Neuronal stem cell (in vitro differentiated cells): ENCODE measurements at regions not wholly inside any gene's neighbourhood (a gene's known extent, or its start where the extent isn't known, plus 50 kb on each side); places are given as distances from the start of the nearest gene placed in this dataset.
A peak's percentile ranks its signal among the peaks of the same experiment; 100 is the strongest.

Experiments used
- DNase-seq: peaks from one replicate; pipeline ENCODE4 v3.0.0-alpha.2; 2013; ENCODE audit warnings: low spot score
- H2AFZ ChIP-seq: one replicate; pipeline ENCODE4 v1.6.1; 2013; ENCODE audit warnings: mild to moderate bottlenecking, low read length, inconsistent platforms
- H2AK5ac ChIP-seq: 2 replicates; pipeline ENCODE4 v1.6.1; 2013; ENCODE audit warnings: low read depth, mild to moderate bottlenecking, inconsistent platforms, low read length, moderate library complexity, mixed read lengths
- H2BK120ac ChIP-seq: 2 replicates; pipeline ENCODE4 v1.6.1; 2013; ENCODE audit warnings: low read depth, mild to moderate bottlenecking, inconsistent platforms, low read length, moderate library complexity, mixed read lengths
- H2BK12ac ChIP-seq: one replicate; pipeline ENCODE4 v1.6.1; 2013; ENCODE audit warnings: low read length, inconsistent platforms
- H2BK15ac ChIP-seq: 2 replicates; pipeline ENCODE4 v1.6.1; 2013; ENCODE audit warnings: mild to moderate bottlenecking, low read length, inconsistent platforms, mixed read lengths
- H2BK5ac ChIP-seq: one replicate; pipeline ENCODE4 v1.6.1; 2013; ENCODE audit warnings: inconsistent platforms, mild to moderate bottlenecking, low read length, moderate library complexity
- H3K14ac ChIP-seq: one replicate; pipeline ENCODE4 v1.6.1; 2013; ENCODE audit warnings: low read length, inconsistent platforms
- H3K18ac ChIP-seq: 2 replicates; pipeline ENCODE4 v1.6.1; 2013; ENCODE audit warnings: low read length, inconsistent platforms
- H3K23ac ChIP-seq: 2 replicates; pipeline ENCODE4 v1.6.1; 2013; ENCODE audit warnings: low read depth, mild to moderate bottlenecking, mixed read lengths, low read length, inconsistent platforms; ENCODE audit not compliant: poor library complexity
- H3K27ac ChIP-seq: replicated peaks from 3 replicates; pipeline ENCODE4 v1.5.1; 2013; ENCODE audit warnings: low read length, inconsistent platforms
- H3K27me3 ChIP-seq, 3 experiments: 2 replicates each; pipeline ENCODE4 v1.6.1; 2013; ENCODE audit warnings: low read length in 3 of 3, mild to moderate bottlenecking in 2 of 3, inconsistent platforms in 1 of 3, low read depth in 1 of 3, mixed read lengths in 1 of 3, moderate library complexity in 1 of 3; ENCODE audit not compliant: control insufficient read depth in 3 of 3, insufficient read depth in 3 of 3
- H3K36me3 ChIP-seq, 2 donors: replicated peaks in 1 of 2; 2 replicates each; pipeline ENCODE4 v1.6.1; 2013; ENCODE audit warnings: low read length in 2 of 2; ENCODE audit not compliant: control insufficient read depth in 2 of 2, insufficient read depth in 2 of 2
- H3K4ac ChIP-seq: 2 replicates; pipeline ENCODE4 v1.6.1; 2013; ENCODE audit warnings: inconsistent platforms, mild to moderate bottlenecking, low read length, moderate library complexity
- H3K4me1 ChIP-seq, 2 donors: 1 replicate in 1 of 2; 2 replicates in 1 of 2; pipeline ENCODE4 v1.6.1; 2013; ENCODE audit warnings: low read length in 2 of 2, low read depth in 1 of 2; ENCODE audit not compliant: control insufficient read depth in 2 of 2, insufficient read depth in 1 of 2
- H3K4me2 ChIP-seq: one replicate; pipeline ENCODE4 v1.6.1; 2013; ENCODE audit warnings: mild to moderate bottlenecking, low read length, inconsistent platforms; ENCODE audit not compliant: insufficient read depth, poor library complexity, severe bottlenecking
- H3K4me3 ChIP-seq, 2 donors: 2 replicates each; pipeline ENCODE4 v1.5.1; 2013; ENCODE audit warnings: low read length in 2 of 2, mild to moderate bottlenecking in 2 of 2, inconsistent platforms in 1 of 2, moderate library complexity in 1 of 2
- H3K79me1 ChIP-seq: one replicate; pipeline ENCODE4 v1.6.1; 2013; ENCODE audit warnings: low read depth, mild to moderate bottlenecking, inconsistent platforms, low read length, moderate library complexity
- H3K9ac ChIP-seq: one replicate; pipeline ENCODE4 v1.6.1; 2013; ENCODE audit warnings: mild to moderate bottlenecking, low read depth, low read length, inconsistent platforms; ENCODE audit not compliant: poor library complexity
- H3K9me3 ChIP-seq, 2 donors: replicated peaks in 1 of 2; 2 replicates each; pipeline versions ENCODE3 to v1.6.1; 2013; ENCODE audit warnings: low read length in 2 of 2, mild to moderate bottlenecking in 2 of 2, inconsistent platforms in 1 of 2, low read depth in 1 of 2, mixed read lengths in 1 of 2, moderate library complexity in 1 of 2; ENCODE audit not compliant: control insufficient read depth in 2 of 2, insufficient read depth in 1 of 2
- H4K8ac ChIP-seq: one replicate; pipeline ENCODE4 v1.6.1; 2013; ENCODE audit warnings: low read depth, mild to moderate bottlenecking, inconsistent platforms, low read length, moderate library complexity
- H4K91ac ChIP-seq: one replicate; pipeline ENCODE4 v1.6.1; 2013; ENCODE audit warnings: low read length, low read depth, mild to moderate bottlenecking, inconsistent platforms; ENCODE audit not compliant: poor library complexity
- WGBS, 2 donors: extraction: QIAGEN DNeasy Blood & Tissue Kit; methylation state at CpG; one replicate each; pipeline ENCODE4 v1.1.7; 2013; ENCODE audit warnings: missing lambda C conversion rate in 2 of 2, mixed read lengths in 1 of 2; ENCODE audit not compliant: insufficient read length in 2 of 2, insufficient replicate concordance in 1 of 2; ENCODE audit errors: extremely low coverage in 2 of 2; 5-methylcytosine and 5-hydroxymethylcytosine counted together

DNA sequence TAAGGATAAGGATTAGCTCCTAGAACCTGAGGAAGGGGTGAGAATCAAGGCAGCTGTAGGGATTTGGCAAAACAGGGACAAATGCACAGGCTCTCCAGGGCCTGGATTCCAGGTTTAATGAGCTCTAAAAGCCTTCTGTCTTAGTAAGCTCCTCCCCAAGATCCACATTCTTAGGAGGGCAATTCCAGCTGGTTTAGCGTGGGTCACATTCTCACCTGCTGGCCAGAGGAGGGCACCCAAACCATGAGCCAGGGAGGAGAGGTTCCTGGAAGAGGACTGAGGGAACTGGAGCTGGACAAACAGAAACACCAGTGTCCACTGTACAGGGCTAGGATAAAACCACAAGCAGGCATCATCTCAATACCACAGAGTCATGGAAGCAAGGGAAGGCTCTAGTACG is 480.0 kb downstream of the CCDC171 start:
- Histone ChIP-seq H2AK5ac (no peak overlapping the region), H3K4me2 (no peak overlapping the region), H3K4me3 (peak overlapping the region in 1 of 2 donors; percentile 23), H3K18ac (no peak overlapping the region), H3K23ac (no peak overlapping the region), H3K27me3 (no peaks in the 10 kb centered on the region), H2BK15ac (no peak overlapping the region), H4K91ac (no peak overlapping the region), H3K9ac (no peak overlapping the region), H2BK12ac (no peak overlapping the region), H3K4ac (no peak overlapping the region), H2BK5ac (no peak overlapping the region), H3K14ac (peak overlapping the region; percentile 9), H3K9me3 (peaks cover 0 to 6% of the 10 kb centered on the region in 2 donors), H3K4me1 (no peaks in the 10 kb centered on the region), H3K79me1 (no peaks in the 10 kb centered on the region), H2BK120ac (no peak overlapping the region), H4K8ac (no peak overlapping the region), H3K27ac (no peak overlapping the region), H3K36me3 (no peaks in the 10 kb centered on the region), H2AFZ (no peak overlapping the region)
- DNase-seq, result no peak
- WGBS, 2 donors, result no CpG with 5 or more reads among the region's 2 CpGs

DNA sequence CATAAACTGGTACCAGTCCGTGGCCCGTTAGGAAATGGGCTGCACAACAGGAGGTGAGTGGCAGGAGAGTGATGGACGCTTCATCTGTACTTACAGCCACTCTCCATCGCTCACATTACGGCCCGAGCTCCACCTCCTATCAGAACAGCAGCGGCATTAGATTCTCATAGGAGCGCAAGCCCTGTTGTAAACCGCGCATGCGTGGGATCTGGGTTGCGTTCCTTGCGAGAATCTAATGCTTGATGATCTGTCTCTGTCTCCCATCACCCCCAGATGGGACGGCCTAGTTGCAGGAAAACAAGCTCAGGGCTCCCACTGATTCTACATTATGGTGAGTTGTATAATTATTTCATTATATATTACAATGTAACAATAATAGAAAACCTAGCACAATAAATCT is 480.4 kb downstream of the CCDC171 start:
- no peak for DNase-seq
- Histone ChIP-seq H3K14ac (peak overlapping the region; percentile 9), H4K91ac (no peak overlapping the region), H3K4me1 (no peaks in the 10 kb centered on the region), H3K4ac (no peak overlapping the region), H3K27me3 (no peaks in the 10 kb centered on the region), H3K4me2 (no peak overlapping the region), H3K36me3 (no peaks in the 10 kb centered on the region), H3K18ac (peak overlapping the region; percentile 53), H4K8ac (no peak overlapping the region), H2BK15ac (no peak overlapping the region), H2BK5ac (no peak overlapping the region), H3K79me1 (no peaks in the 10 kb centered on the region), H3K9ac (no peak overlapping the region), H2AK5ac (no peak overlapping the region), H3K23ac (no peak overlapping the region), H2BK120ac (no peak overlapping the region), H3K9me3 (peaks cover 0 to 6% of the 10 kb centered on the region in 2 donors), H2AFZ (no peak overlapping the region), H3K4me3 (peak overlapping the region in 1 of 2 donors; percentile 23), H3K27ac (no peak overlapping the region), H2BK12ac (no peak overlapping the region)
- WGBS, 2 donors, result no CpG with 5 or more reads among the region's 14 CpGs

DNA sequence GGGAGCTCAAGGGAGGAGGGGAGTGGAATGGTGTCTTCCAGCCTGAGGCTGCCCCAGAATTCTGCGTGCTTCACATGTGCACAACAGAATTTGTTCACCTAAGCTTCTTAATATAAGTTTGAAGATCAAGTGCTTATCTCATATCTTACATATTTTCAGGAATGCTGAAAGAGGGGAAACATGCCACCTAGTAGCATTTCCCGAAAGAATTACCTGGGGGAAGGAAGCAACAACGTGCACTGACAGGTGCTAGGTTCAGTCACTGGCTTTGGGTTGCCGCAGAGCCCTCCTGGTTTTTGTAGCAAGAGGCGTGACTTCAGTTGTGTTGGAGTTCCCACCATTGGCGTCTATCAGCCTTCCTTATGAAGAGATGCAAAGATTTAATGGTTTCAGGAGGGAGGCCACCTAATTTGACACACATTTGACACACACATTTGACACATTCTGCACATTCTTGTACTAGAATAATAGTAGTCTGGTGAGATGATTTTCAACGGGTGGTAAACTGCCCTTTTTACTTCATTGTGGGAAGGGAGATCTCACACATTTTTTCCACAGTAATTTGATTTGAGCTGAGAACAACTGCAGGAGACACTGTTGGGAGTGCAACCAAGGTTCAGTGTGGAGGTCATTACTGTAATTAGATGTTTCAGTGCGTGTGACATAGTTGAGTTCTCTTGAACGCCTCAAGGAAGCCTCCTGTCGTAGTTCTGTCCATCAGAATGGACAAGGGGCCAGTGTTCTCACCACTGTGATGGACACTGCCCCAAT is 481.3 kb downstream of the CCDC171 start:
- no peak overlapping the region for H3K27ac ChIP-seq
- H3K27me3 ChIP-seq, result no peaks in the 10 kb centered on the region
- no peak overlapping the region for H2BK5ac ChIP-seq
- no peak overlapping the region for H2BK12ac ChIP-seq
- H3K4me1 ChIP-seq, result peaks cover 0 to 2% of the 10 kb centered on the region in 2 donors
- H3K4me2 ChIP-seq, result no peak overlapping the region
- H2BK15ac ChIP-seq, result peak overlapping the region; percentile 68
- H3K23ac ChIP-seq, result no peak overlapping the region
- no peaks in the 10 kb centered on the region for H3K36me3 ChIP-seq
- H3K4me3 ChIP-seq, result no peak overlapping the region
- no peak overlapping the region for H3K18ac ChIP-seq
- H4K91ac ChIP-seq, result no peak overlapping the region
- DNase-seq, result no peak
- no peak overlapping the region for H3K4ac ChIP-seq
- H2BK120ac ChIP-seq, result no peak overlapping the region
- no peak overlapping the region for H3K14ac ChIP-seq
- no peak overlapping the region for H2AK5ac ChIP-seq
- H3K79me1 ChIP-seq, result no peaks in the 10 kb centered on the region
- H3K9me3 ChIP-seq, result peaks cover 0 to 6% of the 10 kb centered on the region in 2 donors
- H2AFZ ChIP-seq, result no peak overlapping the region
- WGBS, 2 donors, result no CpG with 5 or more reads among the region's 10 CpGs
- no peak overlapping the region for H3K9ac ChIP-seq
- H4K8ac ChIP-seq, result no peak overlapping the region

DNA sequence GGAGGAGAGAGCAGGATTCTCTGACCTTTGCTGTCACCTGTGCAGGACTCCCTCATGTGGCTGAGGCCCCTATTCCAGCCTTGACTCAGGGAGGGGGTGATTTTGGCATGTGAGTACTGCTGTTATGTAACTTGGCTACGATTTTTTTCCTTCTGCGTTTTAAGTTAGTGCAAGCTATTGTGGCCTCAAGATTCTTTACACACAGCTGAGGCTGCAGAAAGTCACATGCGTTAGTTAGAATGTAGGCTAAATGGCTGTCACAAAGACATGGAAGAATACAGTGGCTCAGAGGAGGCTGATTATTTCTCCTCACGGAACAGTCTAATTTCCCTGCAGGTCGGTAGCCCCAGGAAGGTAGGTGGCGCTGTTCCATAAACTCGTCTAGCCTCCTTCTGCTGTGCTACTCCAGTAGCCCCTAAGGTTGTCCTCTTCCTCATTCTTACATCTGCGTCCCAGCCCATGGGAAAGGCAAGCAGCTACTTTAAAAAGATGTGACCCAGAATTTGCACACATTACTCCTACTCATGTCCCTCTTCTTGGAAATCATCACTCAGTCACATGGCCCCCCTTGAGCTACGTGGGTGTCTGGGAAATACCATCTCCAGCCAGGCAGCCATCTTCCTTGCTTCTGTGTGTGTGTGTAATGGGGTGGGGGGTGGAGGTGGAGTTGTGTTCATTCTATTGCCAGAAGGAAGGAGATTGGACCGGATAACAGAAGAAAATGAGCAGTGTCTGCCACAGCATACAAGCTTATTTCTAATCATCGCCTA is 486.6 kb downstream of the CCDC171 start:
- no peaks in the 10 kb centered on the region for H3K79me1 ChIP-seq
- no peak overlapping the region for H2BK12ac ChIP-seq
- no peak overlapping the region for H2BK15ac ChIP-seq
- H4K91ac ChIP-seq, result no peak overlapping the region
- H3K27ac ChIP-seq, result peak overlapping the region; percentile 62
- peak; percentile 36 for DNase-seq
- H3K36me3 ChIP-seq, result no peaks in the 10 kb centered on the region
- H2BK5ac ChIP-seq, result no peak overlapping the region
- H2AFZ ChIP-seq, result peak overlapping the region; percentile 51
- no peak overlapping the region for H3K4me2 ChIP-seq
- WGBS, 2 donors, result no CpG with 5 or more reads among the region's 11 CpGs
- peaks cover 0 to 6% of the 10 kb centered on the region in 2 donors for H3K9me3 ChIP-seq
- H3K23ac ChIP-seq, result no peak overlapping the region
- no peak overlapping the region for H3K14ac ChIP-seq
- no peak overlapping the region for H3K4ac ChIP-seq
- H2AK5ac ChIP-seq, result no peak overlapping the region
- H2BK120ac ChIP-seq, result no peak overlapping the region
- peaks cover 19 to 20% of the 10 kb centered on the region in 2 donors for H3K4me1 ChIP-seq
- no peaks in the 10 kb centered on the region for H3K27me3 ChIP-seq
- no peak overlapping the region for H3K9ac ChIP-seq
- H3K18ac ChIP-seq, result peak overlapping the region; percentile 16
- H3K4me3 ChIP-seq, result no peak overlapping the region
- no peak overlapping the region for H4K8ac ChIP-seq
